DND-41 (cell line): ENCODE measurements at regions not wholly inside any gene's neighbourhood (a gene's known extent, or its start where the extent isn't known, plus 50 kb on each side); places are given as distances from the start of the nearest gene placed in this dataset.
"Not testable (repeated sequence)": the region's sequence is repeated elsewhere in the genome, so short reads cannot be mapped to it uniquely, and the experiment has no call there.

ENCODE experiments used
- ATAC-seq: fragments of 200-7000 bp; cut with Tn5 transposase; 3 replicates; pipeline ENCODE4 v1.9.1; 2021; ENCODE audit warnings: low read depth; ENCODE audit not compliant: insufficient read depth
- DNase-seq: peaks from one replicate; pipeline ENCODE4 v3.0.0-alpha.2; 2020
- H2AFZ ChIP-seq: 2 replicates; pipeline ENCODE4 v1.6.0; 2012; ENCODE audit warnings: low read depth, low read length
- H3K27ac ChIP-seq: 2 replicates; pipeline ENCODE4 v1.5.1; 2012; ENCODE audit warnings: low read length, inconsistent platforms
- H3K27me3 ChIP-seq: fragments of 200-600 bp; sonication (generic); 2 replicates; pipeline ENCODE4 v1.6.0; 2012; ENCODE audit warnings: low read length, mild to moderate bottlenecking, inconsistent platforms; ENCODE audit not compliant: insufficient read depth, poor library complexity
- H3K36me3 ChIP-seq: 2 replicates; pipeline ENCODE4 v1.5.1; 2012; ENCODE audit warnings: low read length, inconsistent platforms; ENCODE audit not compliant: insufficient read depth
- H3K4me1 ChIP-seq: 2 replicates; pipeline ENCODE4 v1.5.1; 2012; ENCODE audit warnings: mild to moderate bottlenecking, low read length; ENCODE audit not compliant: insufficient read depth
- H3K4me2 ChIP-seq: 2 replicates; pipeline ENCODE4 v1.6.0; 2012; ENCODE audit warnings: mild to moderate bottlenecking, moderate library complexity, low read length, inconsistent platforms; ENCODE audit not compliant: insufficient read depth
- H3K4me3 ChIP-seq, 2 experiments: fragments of 200-600 bp in 1 of 2; shearing (Covaris generic) in 1 of 2; 2 replicates each; pipeline ENCODE4 v1.5.1; 2012 to 2016; ENCODE audit warnings: inconsistent platforms in 2 of 2, low read length in 2 of 2, mild to moderate bottlenecking in 2 of 2, low read depth in 1 of 2, moderate library complexity in 1 of 2
- H3K79me2 ChIP-seq: 2 replicates; pipeline ENCODE4 v1.6.0; 2012; ENCODE audit warnings: low read length, inconsistent platforms; ENCODE audit not compliant: insufficient read depth
- H3K9ac ChIP-seq: 2 replicates; pipeline ENCODE4 v1.6.0; 2012; ENCODE audit warnings: low read depth, mild to moderate bottlenecking, inconsistent platforms, low read length, moderate library complexity
- H3K9me3 ChIP-seq: 2 replicates; pipeline ENCODE4 v1.5.1; 2012; ENCODE audit warnings: low read length, moderate library complexity, mild to moderate bottlenecking, inconsistent platforms; ENCODE audit not compliant: insufficient read depth, severe bottlenecking
- H4K20me1 ChIP-seq: 2 replicates; pipeline ENCODE4 v1.6.0; 2012; ENCODE audit warnings: low read length; ENCODE audit not compliant: insufficient read depth
- CTCF ChIP-seq: IDR thresholded peaks from 2 replicates; pipeline ENCODE4 v1.5.1; 2012; ENCODE audit warnings: borderline replicate concordance, low read length, moderate library complexity, mild to moderate bottlenecking; ENCODE audit not compliant: poor library complexity, severe bottlenecking; ENCODE audit errors: extremely low read depth
- EZH2 ChIP-seq: IDR thresholded peaks from 3 replicates; pipeline ENCODE4 v1.6.1; 2012; ENCODE audit warnings: borderline replicate concordance, low read depth, mild to moderate bottlenecking, moderate library complexity, low read length, inconsistent platforms; ENCODE audit not compliant: severe bottlenecking

- not testable (repeated sequence) for H3K4me3 ChIP-seq, H3K9me3 ChIP-seq
Observed at GRCh38 chr1:166666790-166667189, 172.5 kb upstream of the POGK start.

GRCh38 chr1:166667600-166667999 lies 171.7 kb upstream of the POGK start:
- H3K36me3 ChIP-seq, H2AFZ ChIP-seq, H3K4me3 ChIP-seq, H3K4me1 ChIP-seq, H3K4me2 ChIP-seq, H4K20me1 ChIP-seq, H3K79me2 ChIP-seq, H3K9ac ChIP-seq, H3K27me3 ChIP-seq, DNase-seq, H3K9me3 ChIP-seq, ATAC-seq, H3K27ac ChIP-seq: not testable (repeated sequence)

More at GRCh38 chr1:166666790-166667189, 172.5 kb upstream of the POGK start:
- not testable (repeated sequence) for H3K36me3 ChIP-seq, H3K4me2 ChIP-seq, DNase-seq, H3K9ac ChIP-seq, H3K27ac ChIP-seq, ATAC-seq, H3K79me2 ChIP-seq, H3K27me3 ChIP-seq, H4K20me1 ChIP-seq, H3K4me1 ChIP-seq, H2AFZ ChIP-seq

- no peak overlapping the region for H3K4me2 ChIP-seq
- TF ChIP-seq EZH2, result no peak
- no peak for TF ChIP-seq CTCF
- DNase-seq (no peak), ATAC-seq (no peak)
- H3K4me1 ChIP-seq, result peaks cover 7% of the 10 kb centered on the region; the same call in 1 of the 2 replicates
- H3K79me2 ChIP-seq, result no peaks in the 10 kb centered on the region
- H4K20me1 ChIP-seq, result no peaks in the 10 kb centered on the region
- no peak overlapping the region for H3K27ac ChIP-seq
- H2AFZ ChIP-seq, result no peak overlapping the region
- H3K36me3 ChIP-seq, result no peaks in the 10 kb centered on the region
- H3K9ac ChIP-seq, result no peak overlapping the region
- no peaks in the 10 kb centered on the region for H3K27me3 ChIP-seq
- no peak overlapping the region for H3K4me3 ChIP-seq
- H3K9me3 ChIP-seq, result no peaks in the 10 kb centered on the region
Observed at GRCh38 chr1:166671627-166672026, 167.6 kb upstream of the POGK start.

GRCh38 chr1:166673722-166674121 lies 165.6 kb upstream of the POGK start:
- no peak overlapping the region for H3K9ac ChIP-seq
- H3K4me3 ChIP-seq, result no peak overlapping the region
- no peaks in the 10 kb centered on the region for H3K79me2 ChIP-seq
- H3K4me1 ChIP-seq, result peaks cover 7% of the 10 kb centered on the region; the same call in 1 of the 2 replicates
- no peak for TF ChIP-seq EZH2
- TF ChIP-seq CTCF, result no peak
- H3K4me2 ChIP-seq, result no peak overlapping the region
- no peaks in the 10 kb centered on the region for H3K36me3 ChIP-seq
- H4K20me1 ChIP-seq, result no peaks in the 10 kb centered on the region
- no peak overlapping the region for H3K27ac ChIP-seq
- H2AFZ ChIP-seq, result no peak overlapping the region
- DNase-seq (no peak), ATAC-seq (peak; percentile 82)
- no peaks in the 10 kb centered on the region for H3K9me3 ChIP-seq
- H3K27me3 ChIP-seq, result no peaks in the 10 kb centered on the region
